MCF 10A (cell line): ENCODE measurements at regions not wholly inside any gene's neighbourhood (a gene's known extent, or its start where the extent isn't known, plus 50 kb on each side); places are given as distances from the start of the nearest gene placed in this dataset.

ENCODE experiments used
- BruUV-seq: library from RNA; stranded (reverse); fragments of 400-500 nt; replicated peaks from 2 replicates; lab custom pipeline; 2021; lab: Mats Ljungman, UMichigan
- CTCF ChIA-PET: fragments of 300-600 bp; sonication (Branson Sonifier 250); formaldehyde crosslinking; extraction: SDS; loops from one replicate; lab custom pipeline; 2021; ENCODE audit warnings: antibody characterized with exemption, inconsistent platforms; lab: Yijun Ruan, JAX
- POLR2A ChIA-PET: fragments of 300-600, 350-650 bp; sonication (Branson Sonifier 250); formaldehyde crosslinking; extraction: SDS; loops from one replicate; lab custom pipeline; 2020; ENCODE audit warnings: antibody characterized with exemption, inconsistent platforms; lab: Yijun Ruan, JAX
- DNase-seq: peaks from one replicate; pipeline ENCODE4 v3.0.0-alpha.2; 2018; ENCODE audit not compliant: unreplicated experiment
- H3K27ac Mint-ChIP-seq: one replicate; pipeline ENCODE4 v1.8.0; 2022; ENCODE audit warnings: mild to moderate bottlenecking, low read depth, mixed read lengths; ENCODE audit not compliant: unreplicated experiment
- H3K27me3 Mint-ChIP-seq: one replicate; pipeline ENCODE4 v1.8.0; 2022; ENCODE audit warnings: mixed read lengths; ENCODE audit not compliant: insufficient read depth, unreplicated experiment
- H3K36me3 Mint-ChIP-seq: one replicate; pipeline ENCODE4 v1.8.0; 2022; ENCODE audit warnings: mild to moderate bottlenecking, moderate library complexity, mixed read lengths; ENCODE audit not compliant: insufficient read depth, unreplicated experiment
- H3K4me1 Mint-ChIP-seq: one replicate; pipeline ENCODE4 v1.8.0; 2022; ENCODE audit warnings: mixed read lengths; ENCODE audit not compliant: insufficient read depth, unreplicated experiment
- H3K4me3 Mint-ChIP-seq: one replicate; pipeline ENCODE4 v1.8.0; 2022; ENCODE audit warnings: mild to moderate bottlenecking, moderate library complexity, mixed read lengths; ENCODE audit not compliant: unreplicated experiment
- H3K9me3 Mint-ChIP-seq: one replicate; pipeline ENCODE4 v1.8.0; 2022; ENCODE audit warnings: mixed read lengths; ENCODE audit not compliant: unreplicated experiment
- intact Hi-C: fragments of 100-400 bp; cut with micrococcal nuclease; formaldehyde crosslinking; loops from 2 replicates; pipeline ENCODE4 v1.14.1; 2022
- TF ChIP-seq, protein P1 (sequence below): fragments of 200-600 bp; IDR thresholded peaks from one replicate; pipeline ENCODE4 v1.8.0; 2022; ENCODE audit warnings: antibody characterized with exemption, mild to moderate bottlenecking; ENCODE audit not compliant: unreplicated experiment

DNA sequence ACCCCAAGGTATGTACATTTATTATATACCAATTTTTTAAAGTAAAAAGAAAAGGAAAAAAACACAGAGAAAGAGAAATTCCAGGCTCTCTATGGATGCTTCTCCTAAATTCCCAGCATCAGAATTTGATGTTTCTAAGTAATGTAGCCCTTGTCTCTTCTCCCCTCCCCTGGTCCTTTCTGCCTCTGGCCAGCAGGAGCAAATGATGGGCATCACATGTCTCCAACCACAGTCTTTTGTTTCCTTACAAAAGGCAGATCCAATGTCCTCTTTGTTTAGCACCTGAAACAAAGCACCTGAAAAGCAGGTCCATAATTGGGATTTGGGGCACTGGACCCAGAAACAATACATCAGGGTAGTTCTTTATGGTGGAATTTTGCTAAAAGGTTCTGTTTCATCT is 50.4 kb upstream of the APC start:
- H3K4me3 Mint-ChIP-seq, result no peak overlapping the region
- intact Hi-C loops, result no loop called here
- H3K36me3 Mint-ChIP-seq, result no peaks in the 10 kb centered on the region
- H3K27ac Mint-ChIP-seq, result no peak overlapping the region
- BruUV-seq, result no TSS peak
- CTCF ChIA-PET, result interaction anchor here (0.6 kb wide), 1 partner anchor 43 kb away, joined by 3 read pairs; no protein-coding TSS in a partner anchor
- peaks cover 14% of the 10 kb centered on the region for H3K27me3 Mint-ChIP-seq
- DNase-seq, result no peak
- POLR2A ChIA-PET, result no interaction called here
- no peaks in the 10 kb centered on the region for H3K4me1 Mint-ChIP-seq
- TF ChIP-seq, protein P1, sequence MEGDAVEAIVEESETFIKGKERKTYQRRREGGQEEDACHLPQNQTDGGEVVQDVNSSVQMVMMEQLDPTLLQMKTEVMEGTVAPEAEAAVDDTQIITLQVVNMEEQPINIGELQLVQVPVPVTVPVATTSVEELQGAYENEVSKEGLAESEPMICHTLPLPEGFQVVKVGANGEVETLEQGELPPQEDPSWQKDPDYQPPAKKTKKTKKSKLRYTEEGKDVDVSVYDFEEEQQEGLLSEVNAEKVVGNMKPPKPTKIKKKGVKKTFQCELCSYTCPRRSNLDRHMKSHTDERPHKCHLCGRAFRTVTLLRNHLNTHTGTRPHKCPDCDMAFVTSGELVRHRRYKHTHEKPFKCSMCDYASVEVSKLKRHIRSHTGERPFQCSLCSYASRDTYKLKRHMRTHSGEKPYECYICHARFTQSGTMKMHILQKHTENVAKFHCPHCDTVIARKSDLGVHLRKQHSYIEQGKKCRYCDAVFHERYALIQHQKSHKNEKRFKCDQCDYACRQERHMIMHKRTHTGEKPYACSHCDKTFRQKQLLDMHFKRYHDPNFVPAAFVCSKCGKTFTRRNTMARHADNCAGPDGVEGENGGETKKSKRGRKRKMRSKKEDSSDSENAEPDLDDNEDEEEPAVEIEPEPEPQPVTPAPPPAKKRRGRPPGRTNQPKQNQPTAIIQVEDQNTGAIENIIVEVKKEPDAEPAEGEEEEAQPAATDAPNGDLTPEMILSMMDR, result no peak
- H3K9me3 Mint-ChIP-seq, result no peaks in the 10 kb centered on the region
